Testis (tissue), 2 donors: ENCODE measurements at regions not wholly inside any gene's neighbourhood (a gene's known extent, or its start where the extent isn't known, plus 50 kb on each side); places are given as distances from the start of the nearest gene placed in this dataset.

Experiments used
- CTCF ChIP-seq, 3 experiments: fragments of 450-650 bp in 2 of 3; fragments of 200-600 bp in 1 of 3; sonication (generic) in 1 of 3; IDR thresholded peaks; one replicate each; pipeline ENCODE4 v1.5.1; 2016 to 2019; ENCODE audit warnings: antibody characterized with exemption in 3 of 3, mild to moderate bottlenecking in 2 of 3, moderate library complexity in 1 of 3
- POLR2A ChIP-seq: fragments of 450-650 bp; IDR thresholded peaks from one replicate; pipeline ENCODE4 v1.6.1; 2017; ENCODE audit warnings: antibody characterized with exemption, mild to moderate bottlenecking, moderate library complexity

- TF ChIP-seq CTCF (IDR thresholded peaks at IDR 0.05) = no peak
- TF ChIP-seq POLR2A = no peak
Measured at GRCh38 chr2:19033240-19033639, 325.2 kb downstream of the OSR1 start.
